ENCODE measurements at regions not wholly inside any gene's neighbourhood (a gene's known extent, or its start where the extent isn't known, plus 50 kb on each side); places are given as distances from the start of the nearest gene placed in this dataset.

DNA sequence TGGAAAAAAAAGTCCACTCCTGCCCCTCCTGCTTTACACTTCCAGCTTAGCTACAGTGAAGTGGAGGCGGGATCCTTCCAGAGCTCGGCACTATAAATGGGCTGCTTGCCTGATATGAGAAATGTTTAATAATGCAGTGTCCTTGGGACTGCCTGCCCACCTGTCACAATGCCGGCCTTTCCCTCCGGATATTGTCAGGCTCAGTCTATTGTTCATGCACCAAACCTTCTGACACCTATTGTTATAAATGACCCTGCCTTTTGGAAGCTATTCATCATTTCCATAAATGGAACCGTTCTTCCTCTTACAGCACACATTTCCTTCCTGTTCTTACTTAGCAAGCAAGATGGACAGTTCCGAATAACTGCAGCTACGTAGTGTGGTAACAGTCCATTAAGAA, 146.3 kb downstream of the DMAC1 start:
- intact Hi-C loops (cut with micrococcal nuclease; ENCODE audit: unreplicated experiment): no loop called here
- H4K20me1 ChIP-seq (ENCODE audit: insufficient read depth, low read length): no peaks in the 10 kb centered on the region
- no peaks in the 10 kb centered on the region for H3K9me2 ChIP-seq (ENCODE audit: insufficient read depth, low read length)
- H2AFZ ChIP-seq (ENCODE audit: low read length): no peak overlapping the region
- DNase-seq (ENCODE audit: low spot score): no peak
- ChIA-PET POLR2A (interaction anchor here (1.3 to 1.5 kb wide), 2 partner anchors 19 to 66 kb away, joined by 3 read pairs; no protein-coding TSS in a partner anchor), CTCF (ENCODE audit: unreplicated experiment) (no interaction called here)
- H3K79me2 ChIP-seq (ENCODE audit: insufficient read depth, low read depth, low read length): no peaks in the 10 kb centered on the region
- H3K4me2 ChIP-seq (ENCODE audit: low read length): no peak overlapping the region
- no peak overlapping the region for H3K4me3 ChIP-seq (ENCODE audit: low read depth, low read length, poor library complexity, severe bottlenecking)
- H3K36me3 ChIP-seq (ENCODE audit: insufficient read depth, low read length): no peaks in the 10 kb centered on the region
- no peaks in the 10 kb centered on the region for H3K9me3 ChIP-seq (ENCODE audit: low read length)
- no TSS peak for BruUV-seq (replicated peaks)
- TF ChIP-seq CTCF (conservative IDR thresholded peaks at IDR 0.05; ENCODE audit: low read length) (no peak), EZH2phosphoT487 (IDR thresholded peaks at IDR 0.05; ENCODE audit: borderline replicate concordance, low read depth, low read length) (no peak)
- no peaks in the 10 kb centered on the region for H3K4me1 ChIP-seq (ENCODE audit: insufficient read depth, low read length, poor library complexity, severe bottlenecking)
- no peak overlapping the region for H3K27ac ChIP-seq (ENCODE audit: low read depth, low read length, poor library complexity, severe bottlenecking)

GRCh38 chr9:7640231-7640630, 159.3 kb downstream of the DMAC1 start:
- Histone ChIP-seq H3K27ac (ENCODE audit: low read depth, low read length, poor library complexity, severe bottlenecking) (no peak overlapping the region), H3K36me3 (ENCODE audit: insufficient read depth, low read length) (no peaks in the 10 kb centered on the region), H3K4me1 (ENCODE audit: insufficient read depth, low read length, poor library complexity, severe bottlenecking) (no peaks in the 10 kb centered on the region), H3K4me2 (ENCODE audit: low read length) (no peak overlapping the region), H3K9me2 (ENCODE audit: insufficient read depth, low read length) (no peaks in the 10 kb centered on the region), H4K20me1 (ENCODE audit: insufficient read depth, low read length) (no peaks in the 10 kb centered on the region), H2AFZ (ENCODE audit: low read length) (no peak overlapping the region), H3K79me2 (ENCODE audit: insufficient read depth, low read depth, low read length) (no peaks in the 10 kb centered on the region), H3K4me3 (ENCODE audit: low read depth, low read length, poor library complexity, severe bottlenecking) (no peak overlapping the region), H3K9me3 (ENCODE audit: low read length) (no peaks in the 10 kb centered on the region)
- no peak for DNase-seq (ENCODE audit: low spot score)
- no TSS peak for BruUV-seq (replicated peaks)
- intact Hi-C loops (cut with micrococcal nuclease; ENCODE audit: unreplicated experiment): no loop called here
- ChIA-PET POLR2A (no interaction called here), CTCF (ENCODE audit: unreplicated experiment) (no interaction called here)
- TF ChIP-seq EZH2phosphoT487 (IDR thresholded peaks at IDR 0.05; ENCODE audit: borderline replicate concordance, low read depth, low read length) (no peak), CTCF (conservative IDR thresholded peaks at IDR 0.05; ENCODE audit: low read length) (no peak)

DNA sequence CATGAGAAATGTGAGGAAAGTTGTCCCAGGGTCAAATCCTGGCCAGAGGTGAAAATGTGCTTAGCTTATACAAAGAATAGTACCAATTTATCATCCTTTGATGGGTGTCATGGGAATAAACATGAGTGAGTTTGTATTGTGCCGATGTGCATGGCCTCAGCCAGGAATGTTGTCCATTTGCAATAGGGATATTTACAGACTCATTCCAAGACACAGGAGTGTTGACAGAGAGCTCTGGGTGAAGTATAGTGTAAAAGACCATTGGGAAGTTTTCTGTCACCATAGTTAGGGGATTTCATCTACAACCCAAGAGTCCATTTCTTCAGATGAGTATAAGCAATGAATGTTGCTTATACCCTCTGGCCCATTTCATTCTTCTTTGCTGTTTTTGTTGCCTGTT, 160.1 kb downstream of the DMAC1 start:
- POLR2A ChIA-PET: no interaction called here
- H3K79me2 ChIP-seq (ENCODE audit: insufficient read depth, low read depth, low read length): no peaks in the 10 kb centered on the region
- no peaks in the 10 kb centered on the region for H3K9me3 ChIP-seq (ENCODE audit: low read length)
- no TSS peak for BruUV-seq (replicated peaks)
- no peak overlapping the region for H2AFZ ChIP-seq (ENCODE audit: low read length)
- CTCF ChIA-PET (ENCODE audit: unreplicated experiment): no interaction called here
- H3K4me2 ChIP-seq (ENCODE audit: low read length): no peak overlapping the region
- intact Hi-C loops (cut with micrococcal nuclease; ENCODE audit: unreplicated experiment): no loop called here
- DNase-seq (ENCODE audit: low spot score): no peak
- no peaks in the 10 kb centered on the region for H3K9me2 ChIP-seq (ENCODE audit: insufficient read depth, low read length)
- H3K4me1 ChIP-seq (ENCODE audit: insufficient read depth, low read length, poor library complexity, severe bottlenecking): no peaks in the 10 kb centered on the region
- H3K4me3 ChIP-seq (ENCODE audit: low read depth, low read length, poor library complexity, severe bottlenecking): no peak overlapping the region
- no peaks in the 10 kb centered on the region for H3K36me3 ChIP-seq (ENCODE audit: insufficient read depth, low read length)
- H3K27ac ChIP-seq (ENCODE audit: low read depth, low read length, poor library complexity, severe bottlenecking): no peak overlapping the region
- H4K20me1 ChIP-seq (ENCODE audit: insufficient read depth, low read length): no peaks in the 10 kb centered on the region
- no peak for TF ChIP-seq CTCF (conservative IDR thresholded peaks at IDR 0.05; ENCODE audit: low read length)
